Cardiac muscle cell (in vitro differentiated cells and primary cell): ENCODE measurements at regions not wholly inside any gene's neighbourhood (a gene's known extent, or its start where the extent isn't known, plus 50 kb on each side); places are given as distances from the start of the nearest gene placed in this dataset.
A peak's percentile ranks its signal among the peaks of the same experiment; 100 is the strongest.

Experiments
- DNase-seq, 2 donors: peaks; one replicate each; pipeline versions ENCODE4 v3.0.0 to v3.0.0-alpha.2; 2010 to 2017; ENCODE audit warnings: low read depth in 1 of 2, low spot score in 1 of 2
- H3K27ac ChIP-seq: fragments of 200-600 bp; sonication (generic); 2 replicates; pipeline ENCODE4 v1.5.1; 2016
- H3K27me3 ChIP-seq: fragments of 200-600 bp; sonication (generic); 2 replicates; pipeline ENCODE4 v1.6.0; 2016; ENCODE audit warnings: control low read depth
- H3K36me3 ChIP-seq: fragments of 200-600 bp; sonication (generic); 2 replicates; pipeline ENCODE4 v1.5.1; 2016; ENCODE audit warnings: control low read depth
- H3K4me1 ChIP-seq: fragments of 200-600 bp; sonication (generic); 2 replicates; pipeline ENCODE4 v1.8.1; 2017; ENCODE audit warnings: low read depth, mild to moderate bottlenecking, mixed run types
- H3K4me3 ChIP-seq: fragments of 200-600 bp; sonication (generic); 2 replicates; pipeline ENCODE4 v1.5.1; 2016; ENCODE audit warnings: mild to moderate bottlenecking
- H3K9me3 ChIP-seq: fragments of 200-600 bp; sonication (generic); 2 replicates; pipeline ENCODE4 v1.5.1; 2017; ENCODE audit warnings: low read depth, mild to moderate bottlenecking, control low read depth
- CTCF ChIP-seq: IDR thresholded peaks from 2 replicates; pipeline ENCODE4 v1.5.1; 2012; ENCODE audit warnings: low read depth, mild to moderate bottlenecking, low read length

- peak in 1 of 2 donors; percentile 11 for DNase-seq
- TF ChIP-seq CTCF, result peak; percentile 17
- H3K27ac ChIP-seq, result no peak overlapping the region
- no peaks in the 10 kb centered on the region for H3K36me3 ChIP-seq
- no peaks in the 10 kb centered on the region for H3K27me3 ChIP-seq
- no peaks in the 10 kb centered on the region for H3K9me3 ChIP-seq
- peaks cover 6% of the 10 kb centered on the region for H3K4me1 ChIP-seq
- H3K4me3 ChIP-seq, result no peak overlapping the region
These were observed 1000.7 kb upstream of the LRRN3 start for GRCh38 chr7:110090110-110090820.

- no peak for TF ChIP-seq CTCF
- no peak for DNase-seq
- Histone ChIP-seq H3K4me3 (no peak overlapping the region), H3K4me1 (peaks cover 6% of the 10 kb centered on the region), H3K9me3 (no peaks in the 10 kb centered on the region), H3K27ac (no peak overlapping the region), H3K36me3 (no peaks in the 10 kb centered on the region), H3K27me3 (no peaks in the 10 kb centered on the region)
These were observed 995.4 kb upstream of the LRRN3 start for GRCh38 chr7:110095372-110096052.

GRCh38 chr7:110104243-110104642 lies 986.7 kb upstream of the LRRN3 start:
- Histone ChIP-seq H3K4me1 (no peaks in the 10 kb centered on the region), H3K4me3 (no peak overlapping the region), H3K9me3 (no peaks in the 10 kb centered on the region), H3K36me3 (no peaks in the 10 kb centered on the region), H3K27me3 (no peaks in the 10 kb centered on the region), H3K27ac (no peak overlapping the region)
- TF ChIP-seq CTCF, result no peak
- DNase-seq, result no peak

GRCh38 chr7:110105307-110105706 lies 985.6 kb upstream of the LRRN3 start:
- peak in 1 of 2 donors; percentile 38 for DNase-seq
- Histone ChIP-seq H3K4me1 (no peaks in the 10 kb centered on the region), H3K27me3 (no peaks in the 10 kb centered on the region), H3K9me3 (no peaks in the 10 kb centered on the region), H3K36me3 (no peaks in the 10 kb centered on the region), H3K27ac (no peak overlapping the region), H3K4me3 (no peak overlapping the region)
- no peak for TF ChIP-seq CTCF

GRCh38 chr7:110105840-110106239 lies 985.1 kb upstream of the LRRN3 start:
- DNase-seq, result no peak

More at GRCh38 chr7:110105840-110106239, 985.1 kb upstream of the LRRN3 start:
- H3K27me3 ChIP-seq, result no peaks in the 10 kb centered on the region
- H3K4me1 ChIP-seq, result no peaks in the 10 kb centered on the region
- H3K9me3 ChIP-seq, result no peaks in the 10 kb centered on the region
- TF ChIP-seq CTCF, result no peak
- H3K4me3 ChIP-seq, result no peak overlapping the region
- H3K27ac ChIP-seq, result no peak overlapping the region
- no peaks in the 10 kb centered on the region for H3K36me3 ChIP-seq
